SU-DHL-6 (cell line): ENCODE measurements at regions not wholly inside any gene's neighbourhood (a gene's known extent, or its start where the extent isn't known, plus 50 kb on each side); places are given as distances from the start of the nearest gene placed in this dataset.

Source experiments
- CTCF ChIP-seq: fragments of 200-600 bp; sonication (generic); IDR thresholded peaks from one replicate; pipeline ENCODE4 v1.5.1; 2017; ENCODE audit warnings: antibody characterized with exemption, mild to moderate bottlenecking, low read length, moderate library complexity; ENCODE audit not compliant: insufficient read depth, poor library complexity, severe bottlenecking
- EZH2phosphoT487 ChIP-seq: fragments of 200-600 bp; sonication (generic), shearing (Covaris generic); conservative IDR thresholded peaks from 2 replicates; pipeline ENCODE4 v1.6.1; 2018; ENCODE audit warnings: mild to moderate bottlenecking, antibody characterized with exemption, low read length, moderate library complexity, mixed read lengths

GRCh38 chr9:12554636-12555035, 138.5 kb upstream of the TYRP1 start:
- TF ChIP-seq CTCF = no peak
- TF ChIP-seq EZH2phosphoT487 = no peak
